SU-DHL-6 (cell line): ENCODE measurements at regions not wholly inside any gene's neighbourhood (a gene's known extent, or its start where the extent isn't known, plus 50 kb on each side); places are given as distances from the start of the nearest gene placed in this dataset.

ENCODE experiments used
- EZH2phosphoT487 ChIP-seq: fragments of 200-600 bp; sonication (generic), shearing (Covaris generic); conservative IDR thresholded peaks from 2 replicates; pipeline ENCODE4 v1.6.1; 2018; ENCODE audit warnings: mild to moderate bottlenecking, antibody characterized with exemption, low read length, moderate library complexity, mixed read lengths
- TF ChIP-seq, protein P1 (sequence below): fragments of 200-600 bp; sonication (generic); IDR thresholded peaks from one replicate; pipeline ENCODE4 v1.5.1; 2017; ENCODE audit warnings: antibody characterized with exemption, mild to moderate bottlenecking, low read length, moderate library complexity; ENCODE audit not compliant: insufficient read depth, poor library complexity, severe bottlenecking

DNA sequence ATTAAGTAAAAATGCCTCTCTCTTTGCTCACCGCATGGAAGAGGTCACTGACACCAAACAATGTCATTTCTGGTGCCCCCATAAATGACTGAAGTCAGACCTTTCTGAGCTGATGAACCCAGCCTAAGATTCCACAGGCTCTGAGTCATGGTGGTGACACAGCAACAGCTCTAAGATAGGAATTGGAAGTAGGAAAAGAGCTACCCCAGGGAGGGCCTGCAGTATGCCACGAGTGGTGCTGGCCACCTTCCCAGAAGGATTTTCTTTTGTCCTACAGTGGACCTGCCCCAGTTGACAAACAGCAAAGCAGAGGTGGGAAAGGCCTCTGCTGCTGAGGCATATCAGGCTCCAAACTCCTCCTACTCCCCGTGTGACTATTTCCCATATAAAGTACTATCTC is 208.1 kb downstream of the MINAR1 start:
- TF ChIP-seq, protein P1, sequence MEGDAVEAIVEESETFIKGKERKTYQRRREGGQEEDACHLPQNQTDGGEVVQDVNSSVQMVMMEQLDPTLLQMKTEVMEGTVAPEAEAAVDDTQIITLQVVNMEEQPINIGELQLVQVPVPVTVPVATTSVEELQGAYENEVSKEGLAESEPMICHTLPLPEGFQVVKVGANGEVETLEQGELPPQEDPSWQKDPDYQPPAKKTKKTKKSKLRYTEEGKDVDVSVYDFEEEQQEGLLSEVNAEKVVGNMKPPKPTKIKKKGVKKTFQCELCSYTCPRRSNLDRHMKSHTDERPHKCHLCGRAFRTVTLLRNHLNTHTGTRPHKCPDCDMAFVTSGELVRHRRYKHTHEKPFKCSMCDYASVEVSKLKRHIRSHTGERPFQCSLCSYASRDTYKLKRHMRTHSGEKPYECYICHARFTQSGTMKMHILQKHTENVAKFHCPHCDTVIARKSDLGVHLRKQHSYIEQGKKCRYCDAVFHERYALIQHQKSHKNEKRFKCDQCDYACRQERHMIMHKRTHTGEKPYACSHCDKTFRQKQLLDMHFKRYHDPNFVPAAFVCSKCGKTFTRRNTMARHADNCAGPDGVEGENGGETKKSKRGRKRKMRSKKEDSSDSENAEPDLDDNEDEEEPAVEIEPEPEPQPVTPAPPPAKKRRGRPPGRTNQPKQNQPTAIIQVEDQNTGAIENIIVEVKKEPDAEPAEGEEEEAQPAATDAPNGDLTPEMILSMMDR: no peak
- no peak for TF ChIP-seq EZH2phosphoT487
